IPS-15b (cell line): ENCODE measurements at regions not wholly inside any gene's neighbourhood (a gene's known extent, or its start where the extent isn't known, plus 50 kb on each side); places are given as distances from the start of the nearest gene placed in this dataset.

Source experiments
- H3K27me3 ChIP-seq: one replicate; pipeline ENCODE4 v1.6.1; 2013; ENCODE audit warnings: low read length; ENCODE audit not compliant: control insufficient read depth, insufficient read depth
- H3K36me3 ChIP-seq: one replicate; pipeline ENCODE4 v1.6.1; 2013; ENCODE audit warnings: low read length; ENCODE audit not compliant: control insufficient read depth, insufficient read depth
- H3K4me1 ChIP-seq: one replicate; pipeline ENCODE4 v1.6.1; 2013; ENCODE audit warnings: mild to moderate bottlenecking, low read length; ENCODE audit not compliant: control insufficient read depth, insufficient read depth
- H3K4me3 ChIP-seq: one replicate; pipeline ENCODE4 v1.5.1; 2013; ENCODE audit warnings: low read depth, low read length
- H3K9ac ChIP-seq: one replicate; pipeline ENCODE4 v1.6.1; 2013; ENCODE audit warnings: low read depth, mild to moderate bottlenecking, low read length
- H3K9me3 ChIP-seq: one replicate; pipeline ENCODE4 v1.6.1; 2013; ENCODE audit warnings: mild to moderate bottlenecking, low read length; ENCODE audit not compliant: control insufficient read depth, insufficient read depth

GRCh38 chr6:114735025-114735735 lies 392.4 kb upstream of the HS3ST5 start:
- Histone ChIP-seq H3K9ac (no peak overlapping the region), H3K27me3 (no peaks in the 10 kb centered on the region), H3K4me3 (no peak overlapping the region), H3K4me1 (no peaks in the 10 kb centered on the region), H3K9me3 (no peaks in the 10 kb centered on the region), H3K36me3 (no peaks in the 10 kb centered on the region)

GRCh38 chr6:114733596-114733995 lies 390.8 kb upstream of the HS3ST5 start:
- Histone ChIP-seq H3K4me3 (no peak overlapping the region), H3K4me1 (no peaks in the 10 kb centered on the region)

GRCh38 chr6:114718716-114719270 lies 376.0 kb upstream of the HS3ST5 start:
- no peaks in the 10 kb centered on the region for H3K27me3 ChIP-seq
- H3K9me3 ChIP-seq: no peaks in the 10 kb centered on the region
- H3K4me3 ChIP-seq: no peak overlapping the region
- no peaks in the 10 kb centered on the region for H3K36me3 ChIP-seq
- H3K9ac ChIP-seq: no peak overlapping the region
- peaks cover 2% of the 10 kb centered on the region for H3K4me1 ChIP-seq

More at GRCh38 chr6:114733596-114733995, 390.8 kb upstream of the HS3ST5 start:
- Histone ChIP-seq H3K9me3 (no peaks in the 10 kb centered on the region), H3K9ac (no peak overlapping the region), H3K27me3 (no peaks in the 10 kb centered on the region), H3K36me3 (no peaks in the 10 kb centered on the region)

GRCh38 chr6:114718186-114718585 lies 375.4 kb upstream of the HS3ST5 start:
- Histone ChIP-seq H3K9ac (no peak overlapping the region), H3K9me3 (no peaks in the 10 kb centered on the region), H3K4me3 (no peak overlapping the region), H3K4me1 (peaks cover 2% of the 10 kb centered on the region), H3K36me3 (no peaks in the 10 kb centered on the region), H3K27me3 (no peaks in the 10 kb centered on the region)

GRCh38 chr6:114714836-114715507 lies 372.1 kb upstream of the HS3ST5 start:
- no peaks in the 10 kb centered on the region for H3K27me3 ChIP-seq
- H3K4me3 ChIP-seq: no peak overlapping the region
- H3K9ac ChIP-seq: no peak overlapping the region
- H3K36me3 ChIP-seq: no peaks in the 10 kb centered on the region
- no peaks in the 10 kb centered on the region for H3K9me3 ChIP-seq
- peaks cover 2% of the 10 kb centered on the region for H3K4me1 ChIP-seq

- peaks cover 2% of the 10 kb centered on the region for H3K4me1 ChIP-seq
- H3K36me3 ChIP-seq: no peaks in the 10 kb centered on the region
- no peaks in the 10 kb centered on the region for H3K27me3 ChIP-seq
- no peaks in the 10 kb centered on the region for H3K9me3 ChIP-seq
- H3K9ac ChIP-seq: no peak overlapping the region
- no peak overlapping the region for H3K4me3 ChIP-seq
These were observed 370.9 kb upstream of the HS3ST5 start for GRCh38 chr6:114713690-114714089.

GRCh38 chr6:114712129-114712662 lies 369.4 kb upstream of the HS3ST5 start:
- peaks cover 4% of the 10 kb centered on the region for H3K4me1 ChIP-seq
- no peak overlapping the region for H3K9ac ChIP-seq
- no peaks in the 10 kb centered on the region for H3K9me3 ChIP-seq

GRCh38 chr6:114707081-114707620 lies 364.3 kb upstream of the HS3ST5 start:
- Histone ChIP-seq H3K4me1 (peaks cover 7% of the 10 kb centered on the region), H3K4me3 (no peak overlapping the region), H3K27me3 (no peaks in the 10 kb centered on the region), H3K36me3 (no peaks in the 10 kb centered on the region), H3K9ac (no peak overlapping the region), H3K9me3 (no peaks in the 10 kb centered on the region)

More at GRCh38 chr6:114712129-114712662, 369.4 kb upstream of the HS3ST5 start:
- no peak overlapping the region for H3K4me3 ChIP-seq
- H3K36me3 ChIP-seq: no peaks in the 10 kb centered on the region
- no peaks in the 10 kb centered on the region for H3K27me3 ChIP-seq

- Histone ChIP-seq H3K9ac (no peak overlapping the region), H3K27me3 (no peaks in the 10 kb centered on the region), H3K36me3 (no peaks in the 10 kb centered on the region), H3K4me1 (peaks cover 2% of the 10 kb centered on the region), H3K9me3 (no peaks in the 10 kb centered on the region), H3K4me3 (no peak overlapping the region)
These were observed 347.8 kb upstream of the HS3ST5 start for GRCh38 chr6:114690625-114691024.

- Histone ChIP-seq H3K36me3 (no peaks in the 10 kb centered on the region), H3K9ac (no peak overlapping the region), H3K4me1 (no peaks in the 10 kb centered on the region), H3K27me3 (no peaks in the 10 kb centered on the region), H3K4me3 (no peak overlapping the region), H3K9me3 (no peaks in the 10 kb centered on the region)
These were observed 316.7 kb upstream of the HS3ST5 start for GRCh38 chr6:114659513-114659912.

- Histone ChIP-seq H3K9ac (no peak overlapping the region), H3K4me1 (no peaks in the 10 kb centered on the region), H3K27me3 (no peaks in the 10 kb centered on the region), H3K4me3 (no peak overlapping the region), H3K9me3 (no peaks in the 10 kb centered on the region), H3K36me3 (no peaks in the 10 kb centered on the region)
These were observed 308.8 kb upstream of the HS3ST5 start for GRCh38 chr6:114651611-114652010.
